ENCODE measurements at regions not wholly inside any gene's neighbourhood (a gene's known extent, or its start where the extent isn't known, plus 50 kb on each side); places are given as distances from the start of the nearest gene placed in this dataset.

DNA sequence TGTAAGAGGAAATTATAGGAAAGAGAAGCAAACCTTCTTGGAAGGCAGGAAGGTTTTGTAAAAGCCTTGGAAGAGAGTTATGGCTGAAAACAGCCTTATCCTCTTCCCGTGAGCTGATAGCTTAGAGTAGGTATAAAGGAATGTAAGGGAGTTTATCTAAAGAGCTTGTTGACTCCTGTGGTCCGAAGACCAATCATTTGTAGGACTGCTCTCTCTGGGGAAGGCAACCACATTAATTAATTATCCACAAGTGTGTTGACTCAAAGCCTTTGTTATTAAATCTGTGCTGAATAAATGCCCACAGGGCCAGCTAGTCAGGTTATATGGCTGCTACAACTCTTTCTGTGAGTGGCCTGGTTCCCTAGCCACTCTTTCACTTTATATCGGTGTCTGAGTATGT is 452.1 kb upstream of the RASGRP1 start:
- H3K27ac ChIP-seq = no peak overlapping the region
- ATAC-seq = no peak
- intact Hi-C loops (cut with DNase I) = no loop called here
- DNase-seq = no peak
- no peak overlapping the region for H3K4me3 ChIP-seq
- 59 to 60% methylated on average over 3 of the region's 3 CpGs for WGBS, 2 donors
- H3K4me1 ChIP-seq = peaks cover 0 to 4% (median 0%) of the 10 kb centered on the region in 9 donors
- peaks cover 0 to 3% (median 0%) of the 10 kb centered on the region in 11 donors for H3K9me3 ChIP-seq
- H3K27me3 ChIP-seq = no peaks in the 10 kb centered on the region
- TF ChIP-seq, protein P1, sequence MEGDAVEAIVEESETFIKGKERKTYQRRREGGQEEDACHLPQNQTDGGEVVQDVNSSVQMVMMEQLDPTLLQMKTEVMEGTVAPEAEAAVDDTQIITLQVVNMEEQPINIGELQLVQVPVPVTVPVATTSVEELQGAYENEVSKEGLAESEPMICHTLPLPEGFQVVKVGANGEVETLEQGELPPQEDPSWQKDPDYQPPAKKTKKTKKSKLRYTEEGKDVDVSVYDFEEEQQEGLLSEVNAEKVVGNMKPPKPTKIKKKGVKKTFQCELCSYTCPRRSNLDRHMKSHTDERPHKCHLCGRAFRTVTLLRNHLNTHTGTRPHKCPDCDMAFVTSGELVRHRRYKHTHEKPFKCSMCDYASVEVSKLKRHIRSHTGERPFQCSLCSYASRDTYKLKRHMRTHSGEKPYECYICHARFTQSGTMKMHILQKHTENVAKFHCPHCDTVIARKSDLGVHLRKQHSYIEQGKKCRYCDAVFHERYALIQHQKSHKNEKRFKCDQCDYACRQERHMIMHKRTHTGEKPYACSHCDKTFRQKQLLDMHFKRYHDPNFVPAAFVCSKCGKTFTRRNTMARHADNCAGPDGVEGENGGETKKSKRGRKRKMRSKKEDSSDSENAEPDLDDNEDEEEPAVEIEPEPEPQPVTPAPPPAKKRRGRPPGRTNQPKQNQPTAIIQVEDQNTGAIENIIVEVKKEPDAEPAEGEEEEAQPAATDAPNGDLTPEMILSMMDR (IDR thresholded peaks at IDR 0.05) = no peak
- H3K36me3 ChIP-seq = no peaks in the 10 kb centered on the region

GRCh38 chr15:39018966-39019365 is 454.4 kb upstream of the RASGRP1 start:
- TF ChIP-seq, protein P1 (IDR thresholded peaks at IDR 0.05) = no peak
- WGBS, 2 donors = 54 to 57% methylated on average over 4 of the region's 4 CpGs
- H3K36me3 ChIP-seq = no peaks in the 10 kb centered on the region
- H3K27me3 ChIP-seq = no peaks in the 10 kb centered on the region
- intact Hi-C loops (cut with DNase I) = no loop called here
- no peak for DNase-seq
- H3K27ac ChIP-seq = no peak overlapping the region
- peaks cover 0 to 15% (median 4%) of the 10 kb centered on the region in 9 donors for H3K4me1 ChIP-seq
- no peak for ATAC-seq
- H3K4me3 ChIP-seq = no peak overlapping the region
- peaks cover 0 to 3% (median 0%) of the 10 kb centered on the region in 11 donors for H3K9me3 ChIP-seq

GRCh38 chr15:39021341-39021740 is 456.7 kb upstream of the RASGRP1 start:
- H3K36me3 ChIP-seq = no peaks in the 10 kb centered on the region
- no peaks in the 10 kb centered on the region for H3K27me3 ChIP-seq
- WGBS, 2 donors = 37 to 39% methylated on average over 2 of the region's 2 CpGs
- no peak for DNase-seq
- H3K27ac ChIP-seq = no peak overlapping the region
- intact Hi-C loops (cut with DNase I) = loop anchor here in 2 of 10 donors (10.0 kb wide), 1 partner anchor 207 kb away; no protein-coding TSS in a partner anchor
- no peak for ATAC-seq
- no peaks in the 10 kb centered on the region for H3K9me3 ChIP-seq
- H3K4me1 ChIP-seq = peaks cover 0 to 15% (median 4%) of the 10 kb centered on the region in 9 donors
- TF ChIP-seq, protein P1 (IDR thresholded peaks at IDR 0.05) = no peak
- no peak overlapping the region for H3K4me3 ChIP-seq

GRCh38 chr15:39022532-39023305 is 458.1 kb upstream of the RASGRP1 start:
- 74 to 76% methylated on average over 4 of the region's 4 CpGs for WGBS, 2 donors
- peak in 1 of 2 donors; percentile 23 for DNase-seq
- no peaks in the 10 kb centered on the region for H3K27me3 ChIP-seq
- no peaks in the 10 kb centered on the region for H3K9me3 ChIP-seq
- no peaks in the 10 kb centered on the region for H3K36me3 ChIP-seq
- intact Hi-C loops (cut with DNase I) = loop anchor here in 2 of 10 donors (10.0 kb wide), 1 partner anchor 208 kb away; no protein-coding TSS in a partner anchor
- ATAC-seq = peak; percentile 67 to 97 (median 86)
- peak overlapping the region in 3 of 10 donors; percentile 18 to 41 (median 20) for H3K27ac ChIP-seq
- no peak overlapping the region for H3K4me3 ChIP-seq
- TF ChIP-seq, protein P1 (IDR thresholded peaks at IDR 0.05) = peak in 3 of 9 donors; percentile 25 to 48 (median 29)
- H3K4me1 ChIP-seq = peaks cover 0 to 15% (median 4%) of the 10 kb centered on the region in 9 donors

All from heart right ventricle (tissue), 16 donors.